Neural cell (in vitro differentiated cells): ENCODE measurements at regions not wholly inside any gene's neighbourhood (a gene's known extent, or its start where the extent isn't known, plus 50 kb on each side); places are given as distances from the start of the nearest gene placed in this dataset.

ENCODE experiments used
- H2AFZ ChIP-seq: fragments of 200-600, 300-800 bp; sonication (generic), shearing (Covaris generic); 2 replicates; pipeline ENCODE4 v1.6.0; 2014; ENCODE audit warnings: low read depth, mild to moderate bottlenecking, antibody characterized with exemption, low read length, moderate library complexity
- H3F3A ChIP-seq: fragments of 200-600 bp; shearing (Covaris generic); 2 replicates; pipeline ENCODE4 v1.6.1; 2016; ENCODE audit warnings: mild to moderate bottlenecking, moderate library complexity, mixed read lengths, antibody characterized with exemption, low read length; ENCODE audit not compliant: insufficient read depth, poor library complexity, severe bottlenecking
- H3K27ac ChIP-seq: fragments of 200-600, 300-800 bp; sonication (generic), shearing (Covaris generic); 2 replicates; pipeline ENCODE4 v1.5.1; 2014; ENCODE audit warnings: mild to moderate bottlenecking, low read length, moderate library complexity
- H3K27me3 ChIP-seq: fragments of 300-800, 200-600 bp; sonication (generic), shearing (Covaris generic); 2 replicates; pipeline ENCODE4 v1.6.0; 2014; ENCODE audit warnings: mild to moderate bottlenecking, low read depth, low read length, moderate library complexity; ENCODE audit not compliant: insufficient read depth
- H3K36me3 ChIP-seq: fragments of 300-800, 200-600 bp; sonication (generic), shearing (Covaris generic); 2 replicates; pipeline ENCODE4 v1.5.1; 2014; ENCODE audit warnings: mild to moderate bottlenecking, antibody characterized with exemption, low read length, moderate library complexity; ENCODE audit not compliant: insufficient read depth
- H3K4me2 ChIP-seq: fragments of 300-800, 200-600 bp; sonication (generic), shearing (Covaris generic); 2 replicates; pipeline ENCODE4 v1.6.0; 2014; ENCODE audit warnings: mild to moderate bottlenecking, low read length
- H3K4me3 ChIP-seq: fragments of 300-800, 200-600 bp; sonication (generic), shearing (Covaris generic); 2 replicates; pipeline ENCODE4 v1.5.1; 2014; ENCODE audit warnings: mild to moderate bottlenecking, low read length, moderate library complexity
- H3K79me2 ChIP-seq: fragments of 200-600 bp; shearing (Covaris generic); replicated peaks from 2 replicates; pipeline ENCODE4 v1.6.0; 2014; ENCODE audit warnings: mild to moderate bottlenecking, low read length, moderate library complexity; ENCODE audit not compliant: insufficient read depth
- H3K9ac ChIP-seq: fragments of 300-800, 200-600 bp; sonication (generic), shearing (Covaris generic); 2 replicates; pipeline ENCODE4 v1.6.1; 2016; ENCODE audit warnings: mild to moderate bottlenecking, low read length, mixed read lengths
- H3K9me2 ChIP-seq: fragments of 200-600 bp; shearing (Covaris generic); 2 replicates; pipeline ENCODE4 v1.6.1; 2016; ENCODE audit warnings: mild to moderate bottlenecking, low read length, mixed read lengths; ENCODE audit not compliant: insufficient read depth
- H3K9me3 ChIP-seq: fragments of 200-600, 300-800 bp; sonication (generic), shearing (Covaris generic); 2 replicates; pipeline ENCODE4 v1.6.1; 2016; ENCODE audit warnings: mild to moderate bottlenecking, mixed run types, low read length, moderate library complexity, mixed read lengths
- H4K20me1 ChIP-seq: fragments of 200-600 bp; shearing (Covaris generic); 2 replicates; pipeline ENCODE4 v1.6.1; 2016; ENCODE audit warnings: mild to moderate bottlenecking, mixed run types; ENCODE audit not compliant: insufficient read depth
- CTCF ChIP-seq: fragments of 450-650 bp; IDR thresholded peaks from 2 replicates; pipeline ENCODE4 v1.5.1; 2014; ENCODE audit warnings: antibody characterized with exemption, mild to moderate bottlenecking, moderate library complexity; ENCODE audit not compliant: poor library complexity, severe bottlenecking
- EP300 ChIP-seq: fragments of 450-650 bp; conservative IDR thresholded peaks from 2 replicates; pipeline ENCODE4 v1.6.1; 2014; ENCODE audit warnings: antibody characterized with exemption, mild to moderate bottlenecking, moderate library complexity; ENCODE audit not compliant: poor library complexity, severe bottlenecking
- EZH2 ChIP-seq: fragments of 200-600, 300-800 bp; shearing (Covaris generic), sonication (generic); IDR thresholded peaks from 2 replicates; pipeline ENCODE4 v1.6.1; 2014; ENCODE audit warnings: antibody characterized with exemption, low read length, borderline replicate concordance, mild to moderate bottlenecking; ENCODE audit not compliant: insufficient read depth, poor library complexity, severe bottlenecking
- MXI1 ChIP-seq: fragments of 450-650 bp; conservative IDR thresholded peaks from 2 replicates; pipeline ENCODE4 v1.6.1; 2014; ENCODE audit warnings: antibody characterized with exemption, mild to moderate bottlenecking; ENCODE audit not compliant: poor library complexity, severe bottlenecking
- POLR2AphosphoS5 ChIP-seq: IDR thresholded peaks from 2 replicates; pipeline ENCODE4 v1.6.1; 2012
- RAD21 ChIP-seq: fragments of 450-650 bp; conservative IDR thresholded peaks from 2 replicates; pipeline ENCODE4 v1.6.1; 2014; ENCODE audit warnings: antibody characterized with exemption, mild to moderate bottlenecking, moderate library complexity
- REST ChIP-seq: IDR thresholded peaks from 2 replicates; pipeline ENCODE4 v1.6.1; 2012; ENCODE audit warnings: borderline replicate concordance
- SMC3 ChIP-seq: fragments of 450-650 bp; conservative IDR thresholded peaks from 2 replicates; pipeline ENCODE4 v1.6.1; 2014; ENCODE audit warnings: antibody characterized with exemption, mild to moderate bottlenecking, moderate library complexity; ENCODE audit not compliant: poor library complexity
- TAF1 ChIP-seq: IDR thresholded peaks from 2 replicates; pipeline ENCODE4 v1.6.1; 2012; ENCODE audit warnings: low read depth

GRCh38 chr21:15355066-15355465 is 290.3 kb upstream of the NRIP1 start:
- H3F3A ChIP-seq = no peaks in the 10 kb centered on the region
- no peaks in the 10 kb centered on the region for H3K79me2 ChIP-seq
- no peak overlapping the region for H3K4me3 ChIP-seq
- TF ChIP-seq CTCF (no peak), EZH2 (no peak), POLR2AphosphoS5 (no peak), MXI1 (no peak), SMC3 (no peak), EP300 (no peak), RAD21 (no peak), REST (no peak), TAF1 (no peak)
- no peaks in the 10 kb centered on the region for H4K20me1 ChIP-seq
- H2AFZ ChIP-seq = no peak overlapping the region
- H3K9ac ChIP-seq = no peak overlapping the region
- H3K36me3 ChIP-seq = no peaks in the 10 kb centered on the region
- no peaks in the 10 kb centered on the region for H3K27me3 ChIP-seq
- no peak overlapping the region for H3K4me2 ChIP-seq
- no peaks in the 10 kb centered on the region for H3K9me3 ChIP-seq
- H3K27ac ChIP-seq = no peak overlapping the region
- H3K9me2 ChIP-seq = no peaks in the 10 kb centered on the region

- Histone ChIP-seq H4K20me1 (no peaks in the 10 kb centered on the region), H3K79me2 (no peaks in the 10 kb centered on the region), H3K27ac (no peak overlapping the region), H3F3A (no peaks in the 10 kb centered on the region), H3K27me3 (no peaks in the 10 kb centered on the region), H3K9me2 (no peaks in the 10 kb centered on the region), H3K4me2 (no peak overlapping the region), H3K9ac (no peak overlapping the region), H3K9me3 (no peaks in the 10 kb centered on the region), H3K36me3 (no peaks in the 10 kb centered on the region), H3K4me3 (no peak overlapping the region), H2AFZ (no peak overlapping the region)
- TF ChIP-seq EP300 (no peak), MXI1 (no peak), POLR2AphosphoS5 (no peak), CTCF (no peak), TAF1 (no peak), REST (no peak), SMC3 (no peak), EZH2 (no peak), RAD21 (no peak)
These were observed 294.5 kb upstream of the NRIP1 start for GRCh38 chr21:15359251-15359650.
